ENCODE measurements at regions not wholly inside any gene's neighbourhood (a gene's known extent, or its start where the extent isn't known, plus 50 kb on each side); places are given as distances from the start of the nearest gene placed in this dataset.

- no peak for DNase-seq (ENCODE audit: low read depth in 3 of 3, low spot score in 2 of 3)
These were observed 836.6 kb upstream of the SOX9 start for GRCh38 chr17:71284032-71284755.

DNA sequence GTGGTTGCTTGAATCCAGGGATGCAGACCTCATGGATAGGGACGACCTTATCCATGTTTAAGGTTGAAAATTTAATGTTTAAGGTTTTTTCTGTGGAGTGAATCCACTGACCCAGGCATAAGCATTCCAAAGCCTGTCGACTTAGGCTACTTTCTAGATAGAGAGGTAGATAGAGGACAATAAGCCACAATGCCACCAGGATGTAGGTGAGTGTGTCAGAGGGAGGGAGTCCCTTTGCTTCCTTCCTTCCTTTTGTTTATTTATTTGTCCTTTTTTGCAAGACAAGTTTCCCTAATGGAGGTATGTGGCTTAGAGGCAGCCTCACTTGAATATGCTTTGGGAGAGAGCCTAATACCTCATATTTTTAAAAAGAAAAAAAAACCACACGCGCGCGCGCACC, 834.2 kb upstream of the SOX9 start:
- no peak for DNase-seq (ENCODE audit: low read depth in 3 of 3, low spot score in 2 of 3)

DNA sequence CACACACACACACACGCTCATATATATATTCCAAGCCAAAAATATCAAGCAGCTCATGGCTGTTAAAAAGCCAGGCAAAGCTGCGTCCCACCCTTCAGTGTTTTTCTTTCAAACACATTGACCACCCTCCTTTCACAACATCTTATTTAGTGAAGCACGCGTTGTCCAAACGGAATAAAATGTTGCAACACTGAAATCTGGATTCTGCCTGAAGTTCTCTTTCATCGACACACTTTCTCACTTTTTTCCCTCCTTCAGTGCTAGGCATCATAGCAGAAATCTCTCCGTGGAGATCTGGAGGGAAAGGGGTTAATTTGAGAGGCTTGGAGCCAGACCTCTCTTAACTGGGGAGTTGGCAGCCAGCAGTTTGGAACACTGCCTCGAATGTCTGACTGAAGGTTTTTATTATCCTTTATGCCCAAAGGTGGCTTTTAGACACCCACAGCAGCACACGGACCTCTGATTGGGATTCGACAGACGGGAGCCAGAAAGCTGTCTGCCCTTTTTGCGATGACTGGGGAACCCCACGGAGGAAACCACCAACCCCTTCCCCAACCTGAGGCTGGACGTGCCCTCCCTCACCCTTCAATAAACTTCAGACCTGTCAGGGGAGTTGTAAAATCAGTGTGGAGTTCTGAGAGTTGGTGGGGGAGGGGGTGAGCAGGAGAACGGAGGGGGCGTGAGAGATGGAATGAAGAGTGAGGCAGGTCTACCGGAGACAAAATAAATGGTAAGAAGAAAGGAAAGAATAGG, 833.6 kb upstream of the SOX9 start:
- no peak for DNase-seq (ENCODE audit: low read depth in 3 of 3, low spot score in 2 of 3)

DNA sequence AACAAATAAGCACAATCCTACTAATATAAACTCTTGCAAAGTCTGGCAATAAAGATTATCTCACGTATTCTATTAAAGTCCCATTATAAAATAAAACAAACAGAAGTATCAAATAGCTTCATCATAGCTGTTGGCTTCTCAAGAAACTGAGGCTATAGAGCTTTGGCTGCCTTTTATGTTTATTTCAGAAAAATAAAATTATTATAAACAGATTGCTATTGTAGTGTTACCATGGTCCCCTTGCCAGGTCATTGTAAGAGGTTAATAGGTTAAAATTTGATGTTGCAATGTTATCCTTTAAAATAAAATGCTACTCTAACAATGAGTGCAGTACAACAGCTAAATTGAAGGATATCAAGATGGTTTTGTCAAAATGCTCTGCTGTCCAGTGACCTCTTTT, 828.8 kb upstream of the SOX9 start:
- no peak for DNase-seq (ENCODE audit: low read depth in 3 of 3, low spot score in 2 of 3)

- DNase-seq (ENCODE audit: low read depth in 3 of 3, low spot score in 2 of 3), result no peak
These were observed 824.8 kb upstream of the SOX9 start for GRCh38 chr17:71296005-71296404.

DNA sequence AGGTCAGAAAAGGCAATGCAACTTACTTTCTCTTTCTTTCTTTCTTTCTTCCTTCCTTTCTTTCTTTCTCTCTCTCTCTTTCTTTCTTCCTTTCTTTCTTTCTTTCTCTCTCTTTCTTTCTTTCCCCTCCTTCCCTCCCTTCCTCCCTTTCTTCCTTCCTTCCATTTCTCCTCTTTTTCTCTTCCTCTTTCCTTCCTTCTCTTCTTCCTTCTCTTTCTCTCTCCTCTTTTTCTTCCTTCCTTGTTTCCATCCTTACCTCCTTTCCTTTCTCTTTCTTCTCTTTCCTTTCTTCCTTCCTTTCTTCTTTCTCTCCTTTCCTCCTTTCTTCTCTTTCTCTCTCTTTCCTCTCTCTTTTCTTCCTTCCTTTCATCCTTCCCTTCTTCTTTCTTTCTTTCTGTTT, 819.8 kb upstream of the SOX9 start:
- DNase-seq (ENCODE audit: low read depth in 3 of 3, low spot score in 2 of 3), result no peak

- no peak for DNase-seq (ENCODE audit: low read depth in 3 of 3, low spot score in 2 of 3)
These were observed 817.9 kb upstream of the SOX9 start for GRCh38 chr17:71302721-71303549.

GRCh38 chr17:71304498-71305158, 816.2 kb upstream of the SOX9 start:
- no peak for DNase-seq (ENCODE audit: low read depth in 3 of 3, low spot score in 2 of 3)

DNA sequence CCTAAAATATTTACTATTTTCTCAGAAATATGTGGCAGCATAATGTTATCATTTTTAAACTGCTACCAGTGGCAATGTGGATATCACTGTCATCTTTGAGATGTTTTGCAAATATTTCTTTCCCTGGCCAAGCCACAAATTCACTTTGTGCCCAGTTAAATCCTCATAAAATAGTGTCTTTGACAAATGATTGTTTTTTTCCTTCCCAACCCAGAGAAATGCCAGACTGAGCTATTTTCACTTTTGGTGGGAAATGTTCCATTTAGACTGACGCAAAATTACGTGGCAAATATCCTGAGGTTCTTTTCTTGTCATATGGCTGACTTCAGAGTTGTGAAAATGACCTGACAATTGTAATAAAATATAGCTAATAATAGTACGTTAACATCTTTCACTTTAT, 807.0 kb upstream of the SOX9 start:
- DNase-seq (ENCODE audit: low read depth in 3 of 3, low spot score in 2 of 3), result no peak

DNA sequence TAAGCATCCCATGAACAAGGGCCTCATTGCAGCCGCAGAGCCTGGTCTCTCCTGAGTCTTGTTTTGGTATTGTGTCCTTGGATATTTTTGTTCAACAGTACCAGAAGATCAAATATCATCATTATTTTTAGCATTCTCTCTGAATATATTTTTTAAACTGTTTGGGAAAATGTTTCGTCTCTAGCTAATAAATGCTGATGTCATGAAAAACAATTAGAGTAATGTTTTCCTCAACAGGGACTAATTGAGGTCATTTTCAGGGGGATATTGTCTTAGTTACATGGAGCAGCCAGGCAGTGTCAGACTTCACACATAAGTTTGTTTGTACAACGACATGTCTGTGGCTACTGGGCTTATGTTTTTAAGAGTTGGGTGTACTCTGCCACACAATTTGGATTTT, 805.3 kb upstream of the SOX9 start:
- DNase-seq (ENCODE audit: low read depth in 3 of 3, low spot score in 2 of 3), result no peak

GRCh38 chr17:71316176-71316897, 804.5 kb upstream of the SOX9 start:
- DNase-seq (ENCODE audit: low read depth in 3 of 3, low spot score in 2 of 3), result peak in 1 of 3 donors; percentile 7

DNA sequence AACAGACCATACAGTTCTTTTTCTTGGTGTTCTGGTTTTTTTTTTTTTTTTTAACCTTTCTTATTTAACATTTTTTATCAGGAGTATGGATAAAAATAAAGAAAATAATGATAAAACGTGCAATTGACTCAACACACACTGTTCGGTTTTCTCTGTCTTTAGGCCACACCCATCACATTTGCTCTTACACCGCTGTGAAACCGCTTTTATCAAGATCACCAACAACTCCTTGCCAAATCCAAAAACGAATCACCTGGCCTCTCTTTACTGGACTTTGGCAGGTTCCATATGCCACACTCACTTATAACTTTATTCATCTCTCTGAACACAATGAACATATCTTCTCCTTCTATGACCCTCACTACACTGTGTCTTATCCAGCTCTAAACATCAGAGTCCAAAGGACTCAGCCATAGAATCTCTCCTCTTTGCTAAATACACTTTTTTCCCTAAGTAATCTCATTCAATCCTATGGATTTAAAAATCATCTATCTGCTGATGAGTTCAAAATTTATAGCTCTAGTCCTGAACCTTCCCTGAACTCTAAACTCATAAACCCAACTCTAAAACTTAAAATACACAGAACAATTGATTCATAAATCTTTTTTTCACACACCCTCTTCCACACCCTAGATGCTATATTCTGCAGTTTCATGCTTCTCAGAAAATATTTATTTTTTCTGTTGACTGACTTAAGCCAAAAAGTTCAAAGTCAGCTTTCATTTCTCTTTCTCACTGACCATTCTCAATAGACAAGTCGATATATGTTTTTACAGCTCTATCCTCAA, 800.6 kb upstream of the SOX9 start:
- no peak for DNase-seq (ENCODE audit: low read depth in 3 of 3, low spot score in 2 of 3)

- DNase-seq (ENCODE audit: low read depth in 3 of 3, low spot score in 2 of 3), result no peak
These were observed 795.7 kb upstream of the SOX9 start for GRCh38 chr17:71325117-71325516.

DNA sequence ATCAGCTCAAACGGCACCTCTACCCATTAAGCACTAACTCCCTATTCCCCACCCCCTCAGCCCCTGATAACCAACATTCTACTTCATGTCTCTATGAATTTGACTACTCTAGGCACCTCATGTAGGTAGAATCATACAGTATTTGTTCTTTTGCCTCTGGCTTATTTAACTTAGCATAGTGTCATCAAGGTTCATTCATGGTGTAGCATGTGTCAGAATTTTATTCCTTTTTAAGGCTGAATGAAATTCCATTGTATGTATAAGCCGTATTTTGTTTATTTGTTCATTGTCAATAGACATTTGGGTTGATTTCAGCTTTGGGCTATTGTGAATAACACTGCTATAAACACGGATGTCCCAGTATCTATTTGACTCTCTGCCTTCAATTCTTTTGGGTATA, 794.9 kb upstream of the SOX9 start:
- no peak for DNase-seq (ENCODE audit: low read depth in 3 of 3, low spot score in 2 of 3)

DNA sequence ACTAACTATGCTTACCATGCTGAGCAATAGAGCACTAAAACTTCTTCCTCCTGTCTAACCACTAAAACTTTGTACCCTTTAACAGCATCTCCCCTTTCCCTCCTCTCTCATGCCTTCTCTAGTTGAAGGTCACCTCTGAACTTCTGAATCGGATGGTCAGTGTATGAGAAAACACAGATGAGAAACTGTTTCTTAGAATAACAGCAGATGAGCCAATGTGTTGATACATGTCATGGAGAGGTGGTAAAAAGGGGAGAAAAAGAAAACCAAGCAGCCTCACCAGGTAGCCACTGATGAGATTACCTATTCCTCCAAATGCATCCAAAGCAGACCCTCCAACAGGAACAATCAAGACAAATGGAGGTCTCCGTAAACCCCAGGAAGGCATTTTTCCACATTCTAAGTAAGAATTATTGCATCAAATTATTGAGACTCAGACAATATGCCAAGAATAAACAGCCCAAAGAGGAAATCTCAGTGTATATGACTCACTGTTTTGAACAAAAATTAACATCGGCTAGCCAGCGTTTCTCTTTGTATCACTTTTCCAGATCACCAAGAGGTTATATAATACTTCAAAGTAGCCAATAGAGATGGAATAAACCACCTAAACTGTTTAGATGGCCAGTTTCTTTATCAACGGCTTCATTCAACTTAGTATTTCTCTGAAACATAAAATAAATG, 793.3 kb upstream of the SOX9 start:
- no peak for DNase-seq (ENCODE audit: low read depth in 3 of 3, low spot score in 2 of 3)

DNA sequence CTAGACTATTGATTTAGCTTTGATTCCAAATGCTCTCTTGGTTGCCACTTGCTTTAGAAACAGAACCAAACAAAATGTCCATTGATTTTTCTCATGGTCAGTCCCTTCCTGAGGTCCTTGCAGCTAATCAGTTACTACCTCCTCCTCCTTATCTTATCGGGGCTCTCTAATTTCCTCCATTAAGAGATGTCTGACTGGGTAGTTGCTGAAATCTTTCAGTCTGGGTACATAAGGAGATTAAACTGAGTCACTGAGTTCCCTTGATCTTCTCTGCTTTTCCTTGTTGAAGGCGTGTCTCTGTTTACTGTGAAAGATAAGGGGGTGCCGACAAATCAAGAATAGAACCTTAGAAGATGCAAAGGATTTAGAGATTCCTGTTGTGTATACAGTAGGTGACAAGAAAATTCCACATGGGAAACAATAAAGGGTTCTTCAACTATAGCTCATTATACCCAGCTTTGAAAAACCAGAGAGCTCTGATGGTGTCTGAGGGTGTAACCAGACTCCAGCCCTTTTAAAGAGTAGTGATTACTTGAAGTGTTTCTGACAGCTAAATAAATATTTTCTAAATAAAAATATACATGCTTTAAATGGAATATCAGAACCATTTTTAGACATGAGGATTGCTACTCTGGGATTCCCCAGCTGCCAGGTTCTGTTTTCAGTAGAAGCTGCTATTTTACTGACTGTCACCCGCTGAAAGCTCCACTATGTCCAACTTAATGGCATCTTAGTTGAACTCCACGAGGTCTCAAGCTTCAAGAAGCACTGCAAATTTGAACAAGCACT, 791.3 kb upstream of the SOX9 start:
- DNase-seq (ENCODE audit: low read depth in 3 of 3, low spot score in 2 of 3), result no peak

GRCh38 chr17:71330099-71330375, 790.8 kb upstream of the SOX9 start:
- no peak for DNase-seq (ENCODE audit: low read depth in 3 of 3, low spot score in 2 of 3)

DNA sequence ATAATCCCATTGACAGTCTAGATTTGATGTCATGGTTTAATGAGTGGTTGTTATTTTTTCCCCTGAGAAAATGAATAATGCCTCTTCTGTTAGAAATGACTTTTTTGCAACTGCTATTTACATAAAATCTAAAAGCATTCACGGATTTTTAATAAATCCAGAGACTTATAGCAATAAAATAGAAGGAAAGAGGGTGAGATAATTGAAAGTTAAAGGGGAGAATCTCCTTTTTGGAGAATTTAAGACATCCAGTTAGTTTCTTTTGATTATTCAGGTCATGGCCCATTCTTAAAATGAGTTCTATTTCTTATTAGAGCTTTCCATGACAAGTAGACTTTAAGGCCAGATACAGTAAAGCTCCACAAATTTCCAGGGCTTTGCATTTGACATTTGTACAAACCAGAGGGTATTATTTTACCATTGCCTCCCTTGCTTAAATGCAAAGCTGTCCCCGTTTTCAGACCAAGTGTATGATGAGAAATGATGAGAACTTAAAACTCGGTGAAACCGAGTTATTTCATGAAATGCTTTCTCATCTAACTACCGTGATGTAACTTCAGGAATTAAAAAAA, 789.0 kb upstream of the SOX9 start:
- no peak for DNase-seq (ENCODE audit: low read depth in 3 of 3, low spot score in 2 of 3)
